CD4-positive, alpha-beta T cell treated with Interleukin-12 subunit alpha and Interleukin-12 subunit beta, for 1 hour (primary cell): ENCODE measurements at regions not wholly inside any gene's neighbourhood (a gene's known extent, or its start where the extent isn't known, plus 50 kb on each side); places are given as distances from the start of the nearest gene placed in this dataset.

Experiments
- DNase-seq: peaks from one replicate; pipeline ENCODE4 v3.0.0-alpha.2; 2020

- no peak for DNase-seq
Observed at GRCh38 chr19:31402529-31403316, 53.5 kb upstream of the TSHZ3 start.

- no peak for DNase-seq
Observed at GRCh38 chr19:31406106-31406505, 56.9 kb upstream of the TSHZ3 start.

GRCh38 chr19:31408460-31409124 lies 59.4 kb upstream of the TSHZ3 start:
- DNase-seq, result no peak

- DNase-seq, result no peak
Observed at GRCh38 chr19:31413353-31413752, 64.1 kb upstream of the TSHZ3 start.

GRCh38 chr19:31415322-31415721 lies 66.1 kb upstream of the TSHZ3 start:
- DNase-seq, result no peak

- DNase-seq, result no peak
Observed at GRCh38 chr19:31416548-31416947, 67.3 kb upstream of the TSHZ3 start.

- no peak for DNase-seq
Observed at GRCh38 chr19:31418055-31418454, 68.8 kb upstream of the TSHZ3 start.

- DNase-seq, result no peak
Observed at GRCh38 chr19:31418692-31419430, 69.6 kb upstream of the TSHZ3 start.

GRCh38 chr19:31419871-31420445 lies 70.7 kb upstream of the TSHZ3 start:
- no peak for DNase-seq

- DNase-seq, result no peak
Observed at GRCh38 chr19:31421082-31421481, 71.8 kb upstream of the TSHZ3 start.

- DNase-seq, result no peak
Observed at GRCh38 chr19:31421856-31422255, 72.6 kb upstream of the TSHZ3 start.

GRCh38 chr19:31423896-31424295 lies 74.7 kb upstream of the TSHZ3 start:
- DNase-seq, result no peak

- no peak for DNase-seq
Observed at GRCh38 chr19:31424861-31425620, 75.8 kb upstream of the TSHZ3 start.

GRCh38 chr19:31427857-31428256 lies 78.6 kb upstream of the TSHZ3 start:
- DNase-seq, result no peak

GRCh38 chr19:31430381-31430780 lies 81.1 kb upstream of the TSHZ3 start:
- DNase-seq, result no peak

GRCh38 chr19:31432201-31432810 lies 83.1 kb upstream of the TSHZ3 start:
- DNase-seq, result no peak

GRCh38 chr19:31436121-31436776 lies 87.0 kb upstream of the TSHZ3 start:
- DNase-seq, result no peak

GRCh38 chr19:31438401-31439269 lies 89.4 kb upstream of the TSHZ3 start:
- no peak for DNase-seq

- no peak for DNase-seq
Observed at GRCh38 chr19:31439270-31439573, 90.0 kb upstream of the TSHZ3 start.

GRCh38 chr19:31444931-31445330 lies 95.7 kb upstream of the TSHZ3 start:
- DNase-seq, result no peak

GRCh38 chr19:31445406-31445805 lies 96.2 kb upstream of the TSHZ3 start:
- no peak for DNase-seq
